Fibroblast of villous mesenchyme (primary cell): ENCODE measurements at regions not wholly inside any gene's neighbourhood (a gene's known extent, or its start where the extent isn't known, plus 50 kb on each side); places are given as distances from the start of the nearest gene placed in this dataset.

Experiments used
- DNase-seq: peaks from one replicate; pipeline ENCODE4 v3.0.0-alpha.2; 2010; ENCODE audit warnings: low read depth
- H3K4me3 ChIP-seq: 2 replicates; pipeline ENCODE4 v1.5.1; 2011; ENCODE audit warnings: low read depth, mild to moderate bottlenecking, low read length
- TF ChIP-seq, protein P1 (sequence below): IDR thresholded peaks from 2 replicates; pipeline ENCODE4 v1.5.1; 2012; ENCODE audit warnings: low read depth, mild to moderate bottlenecking, low read length; ENCODE audit not compliant: insufficient read depth

- no peak for DNase-seq
- no peak overlapping the region for H3K4me3 ChIP-seq
- TF ChIP-seq, protein P1, sequence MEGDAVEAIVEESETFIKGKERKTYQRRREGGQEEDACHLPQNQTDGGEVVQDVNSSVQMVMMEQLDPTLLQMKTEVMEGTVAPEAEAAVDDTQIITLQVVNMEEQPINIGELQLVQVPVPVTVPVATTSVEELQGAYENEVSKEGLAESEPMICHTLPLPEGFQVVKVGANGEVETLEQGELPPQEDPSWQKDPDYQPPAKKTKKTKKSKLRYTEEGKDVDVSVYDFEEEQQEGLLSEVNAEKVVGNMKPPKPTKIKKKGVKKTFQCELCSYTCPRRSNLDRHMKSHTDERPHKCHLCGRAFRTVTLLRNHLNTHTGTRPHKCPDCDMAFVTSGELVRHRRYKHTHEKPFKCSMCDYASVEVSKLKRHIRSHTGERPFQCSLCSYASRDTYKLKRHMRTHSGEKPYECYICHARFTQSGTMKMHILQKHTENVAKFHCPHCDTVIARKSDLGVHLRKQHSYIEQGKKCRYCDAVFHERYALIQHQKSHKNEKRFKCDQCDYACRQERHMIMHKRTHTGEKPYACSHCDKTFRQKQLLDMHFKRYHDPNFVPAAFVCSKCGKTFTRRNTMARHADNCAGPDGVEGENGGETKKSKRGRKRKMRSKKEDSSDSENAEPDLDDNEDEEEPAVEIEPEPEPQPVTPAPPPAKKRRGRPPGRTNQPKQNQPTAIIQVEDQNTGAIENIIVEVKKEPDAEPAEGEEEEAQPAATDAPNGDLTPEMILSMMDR, result peak; percentile 32
Observed at GRCh38 chr1:199545780-199546179, 481.7 kb upstream of the NR5A2 start.

DNA sequence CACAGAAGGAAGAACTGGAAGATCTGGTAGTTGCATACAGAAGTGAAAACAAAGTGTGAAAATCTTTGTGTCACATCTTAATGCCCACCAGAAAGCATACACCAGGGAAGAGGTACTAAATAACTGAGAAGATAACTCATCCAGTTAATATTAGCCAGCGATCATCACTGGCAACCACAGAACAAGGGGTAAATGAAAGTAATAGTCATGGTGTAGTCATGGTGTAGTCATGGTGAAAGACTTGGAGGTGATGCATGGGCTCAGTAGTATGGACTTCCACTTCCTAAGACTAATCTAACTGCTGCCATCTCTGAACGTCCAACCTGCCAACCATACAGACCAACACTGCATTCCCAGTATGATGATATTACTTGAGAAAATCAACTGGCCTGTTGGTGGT lies 481.2 kb upstream of the NR5A2 start:
- DNase-seq, result no peak
- H3K4me3 ChIP-seq, result no peak overlapping the region
- TF ChIP-seq, protein P1, result no peak

DNA sequence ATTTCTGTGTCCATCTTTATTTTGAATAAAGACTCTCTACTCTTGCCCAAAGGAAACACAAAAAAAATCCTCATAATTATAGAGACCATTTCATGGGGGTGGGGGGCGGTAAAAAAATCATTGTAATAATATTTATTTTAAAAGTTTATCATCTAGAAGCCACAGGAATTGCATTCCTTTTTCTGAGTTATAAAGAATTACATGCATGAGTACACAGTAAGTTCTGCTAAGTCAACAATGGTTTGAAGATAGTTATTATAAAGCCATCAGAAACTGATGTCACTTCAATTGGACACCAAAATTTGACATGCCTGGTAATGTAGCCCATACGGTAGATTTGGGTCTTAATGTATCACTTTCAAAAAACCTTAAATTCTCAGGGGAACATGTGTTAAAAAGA lies 478.1 kb upstream of the NR5A2 start:
- TF ChIP-seq, protein P1, result no peak
- H3K4me3 ChIP-seq, result no peak overlapping the region
- no peak for DNase-seq

- no peak overlapping the region for H3K4me3 ChIP-seq
- TF ChIP-seq, protein P1, result no peak
- DNase-seq, result no peak
Observed at GRCh38 chr1:199550199-199551065, 477.1 kb upstream of the NR5A2 start.

GRCh38 chr1:199551967-199552565 lies 475.4 kb upstream of the NR5A2 start:
- peak; percentile 72 for DNase-seq
- no peak overlapping the region for H3K4me3 ChIP-seq
- TF ChIP-seq, protein P1, result peak; percentile 84

DNA sequence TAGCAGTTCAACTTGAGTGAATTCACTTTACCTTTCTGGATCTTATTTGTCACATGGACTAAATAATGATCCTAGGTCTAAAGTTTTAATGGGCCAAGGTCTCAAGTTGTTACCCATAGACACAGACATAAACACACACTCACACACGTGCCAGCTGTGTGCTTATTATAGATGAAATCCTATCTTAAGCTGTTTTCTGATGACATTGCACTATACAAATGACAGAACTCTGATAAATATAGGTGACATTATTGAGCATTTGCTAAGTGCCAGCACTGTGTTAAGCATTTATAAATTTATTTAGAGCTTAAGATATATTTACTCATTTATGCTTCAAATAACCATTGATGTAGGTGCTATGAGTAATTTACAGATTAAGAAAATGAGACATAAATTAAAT lies 474.4 kb upstream of the NR5A2 start:
- no peak for DNase-seq
- TF ChIP-seq, protein P1, result no peak
- H3K4me3 ChIP-seq, result no peak overlapping the region
